Suppressor macrophage treated with lipopolysaccharide for 1 hour (primary cell): ENCODE measurements at regions not wholly inside any gene's neighbourhood (a gene's known extent, or its start where the extent isn't known, plus 50 kb on each side); places are given as distances from the start of the nearest gene placed in this dataset.
A peak's percentile ranks its signal among the peaks of the same experiment; 100 is the strongest.
"Not testable (repeated sequence)": the region's sequence is repeated elsewhere in the genome, so short reads cannot be mapped to it uniquely, and the experiment has no call there.

Source experiments
- DNase-seq, 3 donors: peaks; one replicate each; pipeline ENCODE4 v3.0.0-alpha.2; 2020 to 2022

DNA sequence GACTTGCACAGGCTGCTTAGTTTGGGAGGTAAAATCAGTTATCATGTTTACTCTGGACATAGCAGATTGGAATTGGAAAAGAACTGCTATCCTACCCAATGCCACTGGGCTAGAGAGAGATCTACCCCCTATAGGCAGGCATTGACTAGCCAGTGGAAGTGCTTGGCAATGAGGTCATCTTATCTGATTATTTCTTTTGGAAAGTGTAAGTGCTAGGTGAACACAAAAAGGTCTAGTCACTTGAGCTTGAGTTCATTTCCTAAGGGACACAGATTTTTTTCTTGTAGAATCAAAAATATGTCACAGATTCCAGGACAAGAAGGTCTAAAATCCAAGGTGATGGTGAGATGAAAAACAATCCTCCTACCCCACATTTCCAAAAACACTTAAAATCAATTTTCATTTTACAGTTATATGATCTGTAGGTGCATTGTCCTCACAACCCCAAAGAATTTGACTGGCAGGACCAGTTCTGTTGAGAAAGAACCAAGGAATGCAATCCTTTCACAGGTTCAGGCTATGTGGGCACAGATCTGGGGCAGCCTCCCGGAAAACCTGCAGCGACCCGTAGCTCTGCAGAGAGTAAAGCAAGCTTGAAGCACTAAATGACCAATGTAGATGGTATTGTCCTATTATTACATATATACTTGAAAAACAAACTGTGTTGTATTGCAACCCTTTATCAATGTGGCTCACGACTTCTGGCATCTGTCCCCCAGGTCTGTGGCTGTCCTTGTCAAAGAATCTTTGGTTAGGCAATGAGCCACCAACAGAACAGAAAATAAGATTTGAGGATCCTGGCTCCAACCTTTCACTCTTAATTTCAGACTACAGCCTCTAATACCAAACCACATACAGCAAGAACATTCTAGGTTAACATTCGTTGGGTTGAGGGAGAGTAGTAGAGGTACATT lies 67.3 kb upstream of the ADTRP start:
- no peak for DNase-seq

DNA sequence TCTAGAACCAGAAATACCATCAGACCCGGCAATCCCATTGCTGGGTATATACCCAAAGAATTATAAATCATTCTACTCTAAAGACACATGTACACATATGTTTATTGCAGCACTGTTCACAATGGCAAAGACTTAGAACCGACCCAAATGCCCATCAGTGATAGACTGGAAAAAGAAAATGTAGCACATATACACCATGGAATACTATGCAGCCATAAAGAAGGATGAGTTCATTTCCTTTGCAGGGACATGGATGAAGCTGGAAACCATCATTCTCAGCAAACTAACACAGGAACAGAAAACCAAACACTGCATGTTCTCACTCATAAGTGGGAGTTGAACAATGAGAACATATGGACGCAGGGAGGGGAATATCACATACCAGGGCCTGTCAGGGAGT lies 64.2 kb upstream of the ADTRP start:
- DNase-seq = not testable (repeated sequence)

DNA sequence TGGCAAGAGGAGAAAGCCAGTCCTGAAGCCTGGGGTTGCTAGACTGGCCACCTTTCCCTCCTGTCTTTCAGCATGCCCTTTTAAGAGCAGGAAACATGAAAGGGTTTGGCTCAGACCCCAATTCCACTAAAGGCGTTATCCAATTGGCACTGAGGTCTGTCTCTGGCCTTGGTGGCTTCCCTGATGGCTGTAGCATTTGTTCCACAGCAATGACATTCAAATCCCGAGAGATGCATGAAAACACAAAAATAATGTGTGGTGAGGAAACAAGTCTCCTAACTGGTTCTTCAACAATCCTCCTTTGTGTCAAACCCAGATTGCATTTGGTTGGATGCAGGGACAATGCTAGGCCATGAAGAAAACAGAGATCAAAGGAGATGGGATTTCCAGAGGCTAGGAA lies 56.5 kb upstream of the ADTRP start:
- no peak for DNase-seq

DNA sequence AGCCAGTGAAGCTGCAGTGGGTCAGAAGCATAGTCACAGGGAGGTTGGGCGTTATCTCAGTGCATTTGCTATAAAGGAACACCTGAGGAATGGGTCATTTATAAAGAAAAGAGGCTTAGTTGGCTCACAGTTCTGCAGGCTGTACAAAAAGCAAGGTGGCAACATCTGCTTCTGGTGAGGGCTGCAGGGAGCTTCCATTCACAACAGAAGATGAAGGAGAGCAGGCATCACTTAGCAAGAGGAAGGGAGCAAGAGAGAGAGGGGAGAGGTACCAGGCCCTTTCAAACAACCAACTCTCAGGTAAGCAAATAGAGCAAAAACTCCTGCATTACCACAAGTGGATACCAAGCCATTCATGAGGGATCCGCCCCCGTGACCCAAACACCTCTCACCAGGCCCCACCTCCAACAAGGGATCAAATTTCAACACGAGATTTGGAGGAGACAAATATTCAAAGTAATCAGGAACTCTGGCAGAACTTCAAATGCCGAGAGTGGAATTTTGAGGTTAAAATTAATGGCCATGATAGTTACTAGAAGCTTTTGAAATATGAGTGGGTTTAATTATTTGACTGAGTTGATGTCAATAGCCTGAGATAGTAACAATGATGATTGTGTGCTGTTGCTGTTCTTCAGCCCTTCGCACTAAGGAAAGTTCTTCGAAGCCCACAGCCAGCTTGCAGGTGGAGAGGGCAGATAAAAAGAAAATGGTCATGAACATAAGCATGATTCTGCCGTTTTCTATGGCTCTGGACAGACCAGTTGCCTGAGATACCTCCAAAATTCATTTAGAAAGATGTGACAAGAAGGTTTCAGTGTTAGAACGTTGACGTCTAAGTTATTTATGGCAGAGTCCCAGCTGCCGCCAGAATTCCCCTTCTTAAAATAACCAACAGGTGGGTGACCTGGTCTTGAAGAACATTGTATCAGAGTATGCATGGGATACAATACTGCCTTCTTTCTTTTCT lies 55.3 kb upstream of the ADTRP start:
- DNase-seq = no peak

DNA sequence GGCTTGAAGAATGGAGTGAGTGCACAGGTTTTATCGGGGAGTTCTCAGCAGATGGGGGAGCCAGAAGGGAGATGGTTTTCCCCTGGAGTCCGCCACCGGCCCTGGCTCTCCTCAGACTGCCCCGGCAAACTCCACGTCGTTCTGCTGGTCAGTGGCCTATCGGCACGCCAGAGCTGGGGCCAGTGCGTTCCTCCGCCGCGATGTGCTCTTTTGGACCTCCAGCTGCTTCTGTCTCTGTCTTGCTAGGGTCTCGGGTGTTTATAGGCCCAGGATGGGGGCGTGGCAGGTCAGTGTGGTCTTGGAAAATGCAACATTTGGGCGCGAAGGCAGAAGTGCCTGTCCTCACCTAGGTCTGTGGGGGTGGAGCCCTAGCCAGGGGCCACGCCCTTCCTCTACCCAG lies 53.0 kb upstream of the ADTRP start:
- DNase-seq = no peak

DNA sequence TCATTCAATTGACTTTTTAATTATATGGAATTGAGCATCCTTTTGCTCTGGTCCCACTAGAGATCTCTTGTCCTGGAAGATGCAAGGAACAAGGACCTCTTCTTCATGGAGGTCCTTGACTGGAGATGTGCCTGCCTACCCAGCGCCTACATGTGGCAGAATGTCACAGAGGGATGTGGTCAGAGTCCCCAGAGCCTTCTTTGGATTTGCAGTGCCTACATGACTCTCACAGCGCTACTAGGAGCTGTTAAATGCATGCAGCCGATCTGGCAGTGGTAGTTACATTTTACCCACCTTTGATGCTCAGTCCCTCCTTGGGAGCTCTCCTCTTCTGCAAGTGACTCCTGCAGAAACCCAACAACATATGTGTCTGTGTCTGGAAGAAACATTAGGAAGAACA lies 51.9 kb upstream of the ADTRP start:
- no peak for DNase-seq

DNA sequence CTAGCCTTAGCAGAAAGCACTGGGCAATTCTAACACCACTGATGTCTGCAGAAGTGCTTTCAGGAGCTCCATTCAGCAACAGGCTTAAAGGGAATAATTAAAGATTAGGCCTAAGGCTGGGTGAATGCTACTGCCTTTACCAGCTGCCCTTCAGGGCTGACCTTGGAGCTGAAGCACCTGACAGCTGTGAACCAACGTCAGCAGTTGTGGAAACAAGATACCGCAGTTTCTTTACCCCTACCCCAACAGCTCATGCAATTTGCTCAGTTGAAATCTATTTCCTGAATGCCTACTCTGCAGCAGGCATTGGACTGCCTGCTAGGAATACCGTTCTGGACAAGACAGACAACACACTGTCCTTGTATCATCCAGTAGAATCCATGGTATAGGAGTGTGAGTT lies 51.5 kb upstream of the ADTRP start:
- DNase-seq = no peak

DNA sequence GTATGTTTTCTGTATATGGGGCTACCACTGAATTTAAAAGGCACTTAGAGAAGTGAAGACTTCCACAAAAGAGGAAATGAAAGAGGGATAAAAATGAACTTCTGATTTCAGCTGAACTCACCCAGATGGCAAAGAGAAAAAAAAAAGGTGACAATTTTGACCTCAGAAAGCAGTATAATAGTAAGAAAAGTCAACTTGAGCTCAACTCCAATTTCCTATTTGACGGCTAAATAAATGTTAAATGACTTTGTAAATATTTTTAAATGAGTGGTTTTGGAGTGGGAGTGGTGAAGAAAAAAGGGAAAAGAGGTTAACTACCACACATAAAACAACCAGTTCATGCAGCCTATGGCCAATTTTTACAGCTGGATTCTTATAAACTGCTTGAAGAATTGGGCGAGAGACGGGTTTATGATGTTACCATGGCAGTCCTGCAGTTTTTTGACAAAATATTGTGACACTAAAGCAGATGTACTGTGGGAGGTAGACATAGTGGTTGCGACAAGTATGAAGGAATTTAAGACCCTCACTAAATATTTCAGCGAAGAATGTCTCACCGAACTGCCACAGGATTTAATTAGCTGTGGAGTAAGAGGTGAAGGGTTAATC lies 49.8 kb upstream of the ADTRP start:
- peak in 2 of 3 donors; percentile 59 to 64 for DNase-seq
